ENCODE measurements at regions not wholly inside any gene's neighbourhood (a gene's known extent, or its start where the extent isn't known, plus 50 kb on each side); places are given as distances from the start of the nearest gene placed in this dataset.

DNA sequence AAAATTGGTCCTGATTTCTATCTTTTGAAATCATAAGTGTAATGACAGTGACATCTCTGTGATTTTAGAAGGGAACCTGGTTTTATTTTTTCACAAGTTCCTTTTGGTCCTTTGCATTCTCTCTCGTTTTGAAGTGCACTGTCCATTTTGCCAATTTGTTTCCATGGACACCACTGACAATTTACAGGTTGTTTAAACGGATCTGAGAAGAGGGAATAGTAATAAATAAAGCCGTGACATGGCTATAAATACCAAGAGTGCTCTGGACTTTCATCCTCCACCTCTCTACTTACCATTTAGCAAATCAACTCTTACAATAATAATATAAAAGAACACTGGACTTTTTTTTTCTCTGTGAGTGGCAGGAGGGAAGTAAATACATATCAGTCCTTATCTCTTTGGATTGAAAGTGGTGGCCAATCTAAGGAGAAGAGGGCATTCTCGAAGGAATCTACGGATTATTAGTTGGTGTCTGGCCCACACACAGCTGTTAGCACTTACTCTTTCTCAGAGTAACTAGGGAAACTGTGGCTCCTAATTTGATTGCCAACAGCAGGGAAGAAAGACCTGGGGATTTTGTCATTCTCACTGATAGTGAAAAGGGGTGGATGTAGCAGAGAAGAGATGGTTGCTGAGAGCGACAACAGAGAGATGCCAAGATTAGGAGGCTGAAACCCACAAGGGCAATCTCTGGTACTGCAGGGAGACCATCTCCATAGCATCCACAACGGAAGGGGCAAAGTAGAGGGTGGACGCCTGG is 108.7 kb upstream of the FSHR start:
- TF ChIP-seq POLR2A (IDR thresholded peaks at IDR 0.05) = no peak
- TF ChIP-seq, protein P1, sequence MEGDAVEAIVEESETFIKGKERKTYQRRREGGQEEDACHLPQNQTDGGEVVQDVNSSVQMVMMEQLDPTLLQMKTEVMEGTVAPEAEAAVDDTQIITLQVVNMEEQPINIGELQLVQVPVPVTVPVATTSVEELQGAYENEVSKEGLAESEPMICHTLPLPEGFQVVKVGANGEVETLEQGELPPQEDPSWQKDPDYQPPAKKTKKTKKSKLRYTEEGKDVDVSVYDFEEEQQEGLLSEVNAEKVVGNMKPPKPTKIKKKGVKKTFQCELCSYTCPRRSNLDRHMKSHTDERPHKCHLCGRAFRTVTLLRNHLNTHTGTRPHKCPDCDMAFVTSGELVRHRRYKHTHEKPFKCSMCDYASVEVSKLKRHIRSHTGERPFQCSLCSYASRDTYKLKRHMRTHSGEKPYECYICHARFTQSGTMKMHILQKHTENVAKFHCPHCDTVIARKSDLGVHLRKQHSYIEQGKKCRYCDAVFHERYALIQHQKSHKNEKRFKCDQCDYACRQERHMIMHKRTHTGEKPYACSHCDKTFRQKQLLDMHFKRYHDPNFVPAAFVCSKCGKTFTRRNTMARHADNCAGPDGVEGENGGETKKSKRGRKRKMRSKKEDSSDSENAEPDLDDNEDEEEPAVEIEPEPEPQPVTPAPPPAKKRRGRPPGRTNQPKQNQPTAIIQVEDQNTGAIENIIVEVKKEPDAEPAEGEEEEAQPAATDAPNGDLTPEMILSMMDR (IDR thresholded peaks at IDR 0.05) = no peak
